ENCODE measurements at regions not wholly inside any gene's neighbourhood (a gene's known extent, or its start where the extent isn't known, plus 50 kb on each side); places are given as distances from the start of the nearest gene placed in this dataset.

DNA sequence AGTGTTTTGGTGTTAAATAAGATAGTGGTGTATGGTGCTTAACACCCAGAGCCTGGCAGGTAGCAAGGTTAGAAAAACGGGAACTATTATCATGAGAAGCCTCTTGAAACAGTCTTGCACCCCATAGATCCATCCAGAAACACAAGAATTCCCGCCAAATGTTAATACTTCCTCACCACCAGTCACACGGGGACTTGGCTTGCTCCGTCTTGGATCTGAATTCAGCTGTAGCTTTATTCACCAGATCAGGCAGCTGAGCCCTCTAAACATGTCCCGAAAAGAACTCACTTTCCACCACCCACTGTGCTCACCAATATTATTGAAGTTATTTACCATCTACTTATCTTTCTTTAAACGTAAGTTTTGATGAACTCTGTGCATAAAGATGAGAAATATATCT is 101.6 kb upstream of the PTPN3 start:
- no peak overlapping the region for H3K27ac ChIP-seq
- H3K4me1 ChIP-seq = no peaks in the 10 kb centered on the region
- H3K4me3 ChIP-seq = no peak overlapping the region
- ATAC-seq = no peak
- intact Hi-C loops (cut with DNase I) = no loop called here
- no peaks in the 10 kb centered on the region for H3K36me3 ChIP-seq (replicated peaks in 1 of 2; ENCODE audit: insufficient read depth in 1 of 2, low read depth in 2 of 2)
- WGBS, 2 donors = 59 to 69% methylated on average over 6 of the region's 6 CpGs
- no peaks in the 10 kb centered on the region for H3K27me3 ChIP-seq
- DNase-seq = no peak
- no peaks in the 10 kb centered on the region for H3K9me3 ChIP-seq
- TF ChIP-seq, protein P1, sequence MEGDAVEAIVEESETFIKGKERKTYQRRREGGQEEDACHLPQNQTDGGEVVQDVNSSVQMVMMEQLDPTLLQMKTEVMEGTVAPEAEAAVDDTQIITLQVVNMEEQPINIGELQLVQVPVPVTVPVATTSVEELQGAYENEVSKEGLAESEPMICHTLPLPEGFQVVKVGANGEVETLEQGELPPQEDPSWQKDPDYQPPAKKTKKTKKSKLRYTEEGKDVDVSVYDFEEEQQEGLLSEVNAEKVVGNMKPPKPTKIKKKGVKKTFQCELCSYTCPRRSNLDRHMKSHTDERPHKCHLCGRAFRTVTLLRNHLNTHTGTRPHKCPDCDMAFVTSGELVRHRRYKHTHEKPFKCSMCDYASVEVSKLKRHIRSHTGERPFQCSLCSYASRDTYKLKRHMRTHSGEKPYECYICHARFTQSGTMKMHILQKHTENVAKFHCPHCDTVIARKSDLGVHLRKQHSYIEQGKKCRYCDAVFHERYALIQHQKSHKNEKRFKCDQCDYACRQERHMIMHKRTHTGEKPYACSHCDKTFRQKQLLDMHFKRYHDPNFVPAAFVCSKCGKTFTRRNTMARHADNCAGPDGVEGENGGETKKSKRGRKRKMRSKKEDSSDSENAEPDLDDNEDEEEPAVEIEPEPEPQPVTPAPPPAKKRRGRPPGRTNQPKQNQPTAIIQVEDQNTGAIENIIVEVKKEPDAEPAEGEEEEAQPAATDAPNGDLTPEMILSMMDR (IDR thresholded peaks at IDR 0.05) = no peak
- no peak for TF ChIP-seq POLR2A (IDR thresholded peaks at IDR 0.05)

DNA sequence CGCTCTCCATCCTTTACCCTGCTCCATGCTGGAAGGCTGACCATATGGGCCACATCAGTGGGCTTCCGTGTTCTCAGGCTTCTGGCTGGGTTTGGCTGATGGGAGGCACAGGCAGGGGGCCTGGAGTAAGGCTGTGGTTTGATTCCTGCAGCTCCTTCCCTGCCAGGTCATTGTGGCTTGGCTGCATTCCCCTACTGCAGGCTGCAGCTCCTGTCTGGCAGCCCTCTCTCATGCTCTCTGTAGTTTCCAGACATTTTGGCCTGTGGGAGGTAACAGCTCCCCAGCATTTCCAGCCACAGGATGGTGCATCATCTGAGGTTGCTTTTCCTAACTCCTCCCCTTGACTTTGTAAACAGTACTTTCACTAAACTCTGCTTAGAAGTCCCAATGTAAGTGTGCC is 102.0 kb upstream of the PTPN3 start:
- DNase-seq (peak in 1 of 4 donors; percentile 2), ATAC-seq (no peak)
- no peaks in the 10 kb centered on the region for H3K27me3 ChIP-seq
- no peak overlapping the region for H3K4me3 ChIP-seq
- no peaks in the 10 kb centered on the region for H3K4me1 ChIP-seq
- H3K27ac ChIP-seq = no peak overlapping the region
- TF ChIP-seq, protein P1 (IDR thresholded peaks at IDR 0.05) = no peak
- intact Hi-C loops (cut with DNase I) = no loop called here
- no peaks in the 10 kb centered on the region for H3K9me3 ChIP-seq
- H3K36me3 ChIP-seq (replicated peaks in 1 of 2; ENCODE audit: insufficient read depth in 1 of 2, low read depth in 2 of 2) = no peaks in the 10 kb centered on the region
- 47 to 96% methylated on average over 2 of the region's 2 CpGs for WGBS, 2 donors

DNA sequence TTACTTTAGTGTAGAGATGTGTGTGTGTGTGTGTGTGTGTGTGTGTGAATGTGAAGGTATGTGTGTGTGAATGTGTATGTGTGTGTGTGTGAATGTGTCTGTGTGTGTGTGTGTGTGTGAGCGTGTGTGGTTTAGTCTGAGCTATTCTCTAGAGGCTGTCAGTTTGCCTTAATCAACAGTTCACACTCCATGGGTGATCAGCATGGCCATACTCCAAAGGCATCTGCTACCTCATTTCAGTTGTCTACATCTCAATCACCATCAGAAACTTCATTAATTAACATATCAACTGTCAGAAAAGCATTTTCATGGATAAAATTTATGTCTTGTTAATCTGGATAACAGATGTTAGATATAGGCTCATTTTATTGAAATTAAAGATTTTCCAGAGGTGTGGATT is 103.1 kb upstream of the PTPN3 start:
- 94 to 100% methylated on average over 1 of the region's 1 CpG for WGBS, 2 donors
- TF ChIP-seq, protein P1 (IDR thresholded peaks at IDR 0.05) = no peak

DNA sequence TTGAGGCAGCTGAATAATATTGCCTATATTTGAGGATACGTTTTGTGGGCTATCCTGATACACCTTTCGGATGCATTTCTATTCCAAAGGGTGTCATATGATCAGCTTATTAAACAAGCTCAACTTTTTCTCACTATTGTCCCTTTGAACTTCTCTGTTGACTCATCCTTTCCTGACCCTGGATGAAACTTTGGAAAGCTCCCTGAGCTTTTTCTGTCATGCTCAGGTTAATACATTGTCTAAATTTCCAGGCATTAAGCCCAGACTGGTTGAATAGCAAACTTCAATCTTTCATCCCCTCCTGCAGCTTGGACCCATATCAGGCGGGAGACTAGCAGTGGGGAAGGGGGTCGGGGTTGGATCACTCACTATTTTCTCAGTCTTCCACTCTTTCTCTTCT is 104.9 kb upstream of the PTPN3 start:
- Histone ChIP-seq H3K27me3 (no peaks in the 10 kb centered on the region), H3K27ac (no peak overlapping the region), H3K36me3 (replicated peaks in 1 of 2; ENCODE audit: insufficient read depth in 1 of 2, low read depth in 2 of 2) (no peaks in the 10 kb centered on the region), H3K9me3 (no peaks in the 10 kb centered on the region), H3K4me1 (no peaks in the 10 kb centered on the region), H3K4me3 (no peak overlapping the region)
- TF ChIP-seq, protein P1 (IDR thresholded peaks at IDR 0.05) = no peak
- no peak for TF ChIP-seq POLR2A (IDR thresholded peaks at IDR 0.05)
- ATAC-seq = no peak
- no peak for DNase-seq
- intact Hi-C loops (cut with DNase I) = no loop called here
- WGBS, 2 donors = 54 to 67% methylated on average over 4 of the region's 4 CpGs

More for the DNA sequence above, 103.1 kb upstream of the PTPN3 start:
- intact Hi-C loops (cut with DNase I) = no loop called here
- ATAC-seq (no peak), DNase-seq (no peak)
- Histone ChIP-seq H3K4me1 (no peaks in the 10 kb centered on the region), H3K27ac (no peak overlapping the region), H3K4me3 (no peak overlapping the region), H3K27me3 (no peaks in the 10 kb centered on the region), H3K9me3 (no peaks in the 10 kb centered on the region), H3K36me3 (replicated peaks in 1 of 2; ENCODE audit: insufficient read depth in 1 of 2, low read depth in 2 of 2) (no peaks in the 10 kb centered on the region)

DNA sequence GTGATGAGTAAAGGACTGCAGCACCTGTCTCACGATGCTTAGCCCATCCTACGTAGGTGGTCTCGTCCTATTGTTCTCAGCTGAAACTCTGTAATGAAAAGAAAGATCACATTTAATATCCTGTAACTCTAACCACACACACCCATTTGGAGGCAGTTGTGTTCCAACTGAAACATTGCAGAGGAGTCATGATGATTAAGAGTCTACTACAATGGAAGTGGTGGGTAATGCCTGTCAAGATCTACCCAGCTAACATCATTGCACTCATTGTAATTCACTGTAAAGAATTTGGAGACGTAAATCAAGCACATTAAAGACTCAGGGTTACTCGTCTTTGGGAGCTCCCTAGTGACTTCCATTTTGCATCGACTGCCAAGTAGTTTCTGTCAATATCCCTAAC is 106.0 kb upstream of the PTPN3 start:
- Histone ChIP-seq H3K9me3 (no peaks in the 10 kb centered on the region), H3K4me3 (no peak overlapping the region), H3K36me3 (replicated peaks in 1 of 2; ENCODE audit: insufficient read depth in 1 of 2, low read depth in 2 of 2) (no peaks in the 10 kb centered on the region), H3K27me3 (no peaks in the 10 kb centered on the region), H3K4me1 (no peaks in the 10 kb centered on the region), H3K27ac (no peak overlapping the region)
- DNase-seq (no peak), ATAC-seq (no peak)
- intact Hi-C loops (cut with DNase I) = no loop called here
- 73 to 75% methylated on average over 6 of the region's 6 CpGs for WGBS, 2 donors
- TF ChIP-seq POLR2A (IDR thresholded peaks at IDR 0.05) = no peak
- TF ChIP-seq, protein P1 (IDR thresholded peaks at IDR 0.05) = no peak
